OCI-LY3 (cell line): ENCODE measurements at regions not wholly inside any gene's neighbourhood (a gene's known extent, or its start where the extent isn't known, plus 50 kb on each side); places are given as distances from the start of the nearest gene placed in this dataset.

Source experiments
- CTCF ChIP-seq: fragments of 200-600, 300-600 bp; sonication (generic); IDR thresholded peaks from 2 replicates; pipeline ENCODE4 v1.5.1; 2014; ENCODE audit warnings: antibody characterized with exemption, low read length, low read depth
- EZH2phosphoT487 ChIP-seq: fragments of 200-600 bp; shearing (Covaris generic); IDR thresholded peaks from 2 replicates; pipeline ENCODE4 v1.6.1; 2018; ENCODE audit warnings: antibody characterized with exemption, mixed run types, low read depth

- TF ChIP-seq CTCF (no peak), EZH2phosphoT487 (no peak)
Measured at GRCh38 chr4:20351360-20352162, 99.9 kb downstream of the SLIT2 start.
